Spleen (tissue), 11 donors: ENCODE measurements at regions not wholly inside any gene's neighbourhood (a gene's known extent, or its start where the extent isn't known, plus 50 kb on each side); places are given as distances from the start of the nearest gene placed in this dataset.

Experiments used
- DNase-seq: peaks from one replicate; pipeline ENCODE4 v3.0.0-alpha.2; 2020
- H3K27ac ChIP-seq, 8 donors: fragments of 200-600 bp; sonication (generic) in 7 of 8; 1 replicate in 4 of 8; 2 replicates in 4 of 8; pipeline versions ENCODE4 v1.5.0 to v1.8.0; 2016 to 2021; ENCODE audit warnings: inconsistent platforms in 4 of 8, mild to moderate bottlenecking in 4 of 8, moderate library complexity in 1 of 8
- H3K27me3 ChIP-seq, 7 donors: fragments of 200-600 bp; sonication (generic) in 6 of 7; replicated peaks in 1 of 7; 1 replicate in 4 of 7; 2 replicates in 3 of 7; pipeline versions ENCODE4 v1.5.0 to v1.8.0; 2016 to 2021; ENCODE audit warnings: inconsistent platforms in 3 of 7, mild to moderate bottlenecking in 1 of 7
- H3K36me3 ChIP-seq, 6 donors: fragments of 200-600 bp; sonication (generic) in 5 of 6; 1 replicate in 4 of 6; 2 replicates in 2 of 6; pipeline versions ENCODE4 v1.5.0 to v1.8.0; 2016 to 2021; ENCODE audit warnings: inconsistent platforms in 2 of 6
- H3K4me1 ChIP-seq, 6 donors: fragments of 200-600 bp; sonication (generic) in 5 of 6; 1 replicate in 3 of 6; 2 replicates in 3 of 6; pipeline versions ENCODE4 v1.5.0 to v1.8.0; 2016 to 2021; ENCODE audit warnings: inconsistent platforms in 3 of 6
- H3K4me3 ChIP-seq, 8 donors: fragments of 200-600 bp; sonication (generic) in 7 of 8; 1 replicate in 4 of 8; 2 replicates in 4 of 8; pipeline versions ENCODE4 v1.5.0 to v1.8.0; 2016 to 2021; ENCODE audit warnings: inconsistent platforms in 4 of 8, mild to moderate bottlenecking in 4 of 8, moderate library complexity in 2 of 8
- H3K9me3 ChIP-seq, 8 donors: fragments of 200-600 bp; sonication (generic) in 7 of 8; 1 replicate in 4 of 8; 2 replicates in 4 of 8; pipeline versions ENCODE4 v1.5.0 to v1.8.0; 2016 to 2021; ENCODE audit warnings: inconsistent platforms in 4 of 8
- CTCF ChIP-seq, 11 experiments: fragments of 200-600 bp in 7 of 11; fragments of 450-650 bp in 4 of 11; sonication (generic) in 4 of 11; IDR thresholded peaks in 8 of 11; conservative IDR thresholded peaks in 3 of 11; 1 replicate in 7 of 11; 2 replicates in 4 of 11; pipeline versions ENCODE4 v1.4.0 to v1.8.0; 2016 to 2021; ENCODE audit warnings: antibody characterized with exemption in 11 of 11, inconsistent platforms in 4 of 11, mild to moderate bottlenecking in 1 of 11
- POLR2A ChIP-seq, 3 donors: fragments of 450-650 bp; IDR thresholded peaks; one replicate each; pipeline ENCODE4 v1.5.1; 2017; ENCODE audit warnings: antibody characterized with exemption in 3 of 3, mild to moderate bottlenecking in 1 of 3
- POLR2AphosphoS5 ChIP-seq, 3 donors: sonication (generic); formaldehyde crosslinking; IDR thresholded peaks; one replicate each; pipeline ENCODE4 v1.5.1; 2017; ENCODE audit warnings: antibody characterized with exemption in 3 of 3
- WGBS, 5 donors: extraction: QIAGEN DNeasy Blood & Tissue Kit in 3 of 5; methylation state at CpG; one replicate each; pipeline versions ENCODE4 v1.1.5 to v1.1.7; 2013 to 2018; 5-methylcytosine and 5-hydroxymethylcytosine counted together
- intact Hi-C: fragments of 100-400 bp; cut with DNase I; formaldehyde crosslinking; loops from one replicate; pipeline ENCODE4 v1.15.0; 2023; ENCODE audit warnings: low total_unique reads
- donor health status: healthy with polysubstance abuse.
- donor health status: DM: no; HTN: no; CAD: no; lungs with moderate emphysema.
- donor health status: DM: no; HTN: no; CAD: no.
- donor health status: Bipolar disorder and iron deficiency.
- donor health status: healthy.
- donor health status: DM: no; HTN: no; CAD: no.
- donor health status: DM: yes; HTN: yes; CAD: no.

GRCh38 chr10:25097669-25098411, 77.0 kb upstream of the GPR158 start:
- 90 to 94% (median 93%) methylated on average over 7 of the region's 7 CpGs for WGBS, 5 donors
- no peak overlapping the region for H3K27ac ChIP-seq
- H3K9me3 ChIP-seq = peaks cover 0 to 38% (median 31%) of the 10 kb centered on the region in 8 donors
- H3K4me1 ChIP-seq = no peaks in the 10 kb centered on the region
- TF ChIP-seq CTCF (IDR thresholded peaks at IDR 0.05 in 8 of 11, conservative IDR thresholded peaks at IDR 0.05 in 3 of 11) = no peak
- no peak for TF ChIP-seq POLR2A (IDR thresholded peaks at IDR 0.05)
- no peak for TF ChIP-seq POLR2AphosphoS5 (IDR thresholded peaks at IDR 0.05)
- DNase-seq = no peak
- no peaks in the 10 kb centered on the region for H3K27me3 ChIP-seq
- H3K36me3 ChIP-seq = no peaks in the 10 kb centered on the region
- intact Hi-C loops = no loop called here
- no peak overlapping the region for H3K4me3 ChIP-seq

GRCh38 chr10:25100141-25100540, 74.7 kb upstream of the GPR158 start:
- H3K27ac ChIP-seq = no peak overlapping the region
- DNase-seq = no peak
- no peaks in the 10 kb centered on the region for H3K27me3 ChIP-seq
- H3K4me1 ChIP-seq = no peaks in the 10 kb centered on the region
- H3K4me3 ChIP-seq = no peak overlapping the region
- WGBS, 5 donors = 76 to 89% (median 83%) methylated on average over 3 of the region's 3 CpGs
- TF ChIP-seq CTCF (IDR thresholded peaks at IDR 0.05 in 8 of 11, conservative IDR thresholded peaks at IDR 0.05 in 3 of 11) (no peak), POLR2A (IDR thresholded peaks at IDR 0.05) (no peak), POLR2AphosphoS5 (IDR thresholded peaks at IDR 0.05) (no peak)
- intact Hi-C loops = no loop called here
- no peaks in the 10 kb centered on the region for H3K36me3 ChIP-seq
- peaks cover 0 to 15% (median 10%) of the 10 kb centered on the region in 8 donors for H3K9me3 ChIP-seq

- no peak overlapping the region for H3K4me3 ChIP-seq
- H3K36me3 ChIP-seq = no peaks in the 10 kb centered on the region
- TF ChIP-seq POLR2A (IDR thresholded peaks at IDR 0.05) (no peak), POLR2AphosphoS5 (IDR thresholded peaks at IDR 0.05) (no peak), CTCF (IDR thresholded peaks at IDR 0.05 in 8 of 11, conservative IDR thresholded peaks at IDR 0.05 in 3 of 11) (no peak)
- no peaks in the 10 kb centered on the region for H3K4me1 ChIP-seq
- DNase-seq = no peak
- intact Hi-C loops = no loop called here
- 18 to 29% (median 26%) methylated on average over 1 of the region's 1 CpG for WGBS, 5 donors
- peaks cover 0 to 2% (median 0%) of the 10 kb centered on the region in 8 donors for H3K9me3 ChIP-seq
- no peak overlapping the region for H3K27ac ChIP-seq
- H3K27me3 ChIP-seq = no peaks in the 10 kb centered on the region
Observed at GRCh38 chr10:25101461-25102146, 73.2 kb upstream of the GPR158 start.

- Histone ChIP-seq H3K27me3 (no peaks in the 10 kb centered on the region), H3K4me1 (no peaks in the 10 kb centered on the region), H3K9me3 (no peaks in the 10 kb centered on the region), H3K4me3 (no peak overlapping the region), H3K27ac (no peak overlapping the region), H3K36me3 (no peaks in the 10 kb centered on the region)
- no peak for DNase-seq
- 69 to 75% (median 73%) methylated on average over 9 of the region's 9 CpGs for WGBS, 5 donors
- TF ChIP-seq POLR2AphosphoS5 (IDR thresholded peaks at IDR 0.05) (no peak), POLR2A (IDR thresholded peaks at IDR 0.05) (no peak), CTCF (IDR thresholded peaks at IDR 0.05 in 8 of 11, conservative IDR thresholded peaks at IDR 0.05 in 3 of 11) (no peak)
- intact Hi-C loops = no loop called here
Observed at GRCh38 chr10:25102147-25102822, 72.5 kb upstream of the GPR158 start.
